NCI-H2081 (cell line): ENCODE measurements at regions not wholly inside any gene's neighbourhood (a gene's known extent, or its start where the extent isn't known, plus 50 kb on each side); places are given as distances from the start of the nearest gene placed in this dataset.

Experiments
- DNase-seq, 2 experiments: peaks; one replicate each; lab custom pipeline; 2025; lab: John Stamatoyannopoulos, UW

DNA sequence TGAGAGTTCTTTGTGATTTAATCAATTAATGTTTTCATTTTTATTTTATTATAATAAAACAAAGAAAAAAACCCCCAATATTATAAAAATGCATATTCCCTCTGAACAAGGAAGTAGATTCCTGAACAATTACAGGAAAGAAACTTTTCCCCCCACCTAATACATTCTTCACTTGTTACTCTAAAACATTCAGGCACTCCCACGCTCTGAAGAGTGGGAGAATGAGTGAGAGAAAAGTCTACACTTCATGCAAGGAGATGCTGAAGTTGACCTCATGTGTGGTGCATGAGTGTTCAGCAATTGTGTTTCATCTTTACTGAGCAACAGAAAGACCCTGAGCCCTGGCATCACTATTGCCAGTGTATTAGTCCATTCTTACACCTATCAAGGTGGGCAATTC is 244.2 kb upstream of the IGFBP3 start:
- DNase-seq = no peak

DNA sequence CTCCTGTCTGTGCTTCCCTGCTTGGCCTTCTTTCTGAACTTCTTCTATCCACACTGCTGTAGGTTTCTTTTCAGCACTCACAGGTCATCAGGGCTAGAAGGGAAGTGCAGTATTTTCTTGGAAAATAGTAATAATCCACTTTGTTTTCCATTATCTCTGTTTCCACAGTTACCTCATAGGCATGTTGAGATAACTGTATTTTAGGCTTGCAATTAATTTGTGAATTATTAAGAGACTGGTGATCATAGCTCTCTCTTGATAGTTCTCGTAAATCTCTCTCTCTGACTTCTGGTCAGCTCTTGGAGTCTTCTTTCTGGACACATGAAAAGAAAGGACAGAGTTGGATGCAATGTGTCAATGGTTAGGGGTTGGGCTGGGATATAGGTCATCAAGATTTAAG is 243.6 kb upstream of the IGFBP3 start:
- DNase-seq = no peak

GRCh38 chr7:46163246-46163645 is 242.2 kb upstream of the IGFBP3 start:
- no peak for DNase-seq

GRCh38 chr7:46162609-46163008 is 241.5 kb upstream of the IGFBP3 start:
- DNase-seq = no peak

DNA sequence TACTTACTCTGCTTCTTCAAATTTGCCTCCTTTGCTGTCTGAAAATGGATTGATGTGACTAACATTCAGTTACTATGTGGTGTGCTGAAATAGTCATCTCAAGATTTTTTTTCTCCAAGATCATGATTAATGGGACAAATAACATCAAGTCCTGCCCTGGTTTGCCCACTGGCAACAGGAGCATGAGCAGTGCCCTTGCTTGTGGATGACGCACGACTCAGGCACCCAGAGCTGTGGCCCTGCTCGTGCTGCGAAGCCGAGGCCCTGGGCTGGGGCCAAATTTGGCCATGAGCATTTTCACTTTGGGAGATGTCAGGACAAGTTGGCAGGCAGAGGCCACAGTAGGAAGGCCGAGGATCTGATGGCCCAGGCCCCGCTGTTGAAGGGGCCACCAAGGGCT is 239.8 kb upstream of the IGFBP3 start:
- DNase-seq = no peak

DNA sequence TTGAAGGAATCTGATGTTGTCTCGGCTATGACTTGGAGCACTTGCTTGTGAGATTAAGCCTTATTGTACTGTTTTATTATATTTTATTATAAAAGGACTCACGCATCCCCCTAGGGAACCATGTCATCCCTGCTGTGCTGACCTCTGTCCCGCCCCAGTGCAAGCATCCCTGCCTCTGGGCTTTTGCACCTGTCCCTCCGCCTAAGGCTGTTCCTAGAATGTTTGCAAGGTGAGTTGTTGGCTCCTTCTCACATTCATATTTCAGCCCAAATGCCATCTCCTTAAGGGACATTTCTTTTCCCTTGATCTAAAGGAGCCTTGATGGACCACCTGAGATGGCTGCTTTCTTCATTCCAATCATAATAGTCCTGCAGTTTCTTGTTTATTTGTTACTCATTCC is 236.9 kb upstream of the IGFBP3 start:
- no peak for DNase-seq

DNA sequence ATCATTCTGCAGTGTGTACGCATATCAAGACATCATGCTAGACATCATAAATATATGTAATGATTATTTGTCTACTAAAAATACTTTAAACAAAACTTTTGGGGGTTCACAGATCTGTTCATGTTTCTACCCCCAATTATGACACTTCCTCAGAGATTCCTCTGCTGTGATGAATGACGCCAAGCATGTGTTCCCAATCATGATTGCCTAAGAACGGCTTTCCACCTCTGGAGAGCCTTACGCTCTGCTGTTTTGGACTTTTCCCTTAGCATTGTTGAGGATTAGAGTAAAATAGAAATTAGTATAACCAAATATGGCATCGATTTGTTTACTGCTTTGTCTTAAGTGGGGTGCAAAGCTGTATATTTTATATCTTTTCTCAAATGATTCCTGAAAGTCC is 236.3 kb upstream of the IGFBP3 start:
- DNase-seq = no peak

- DNase-seq = no peak
Observed at GRCh38 chr7:46156853-46157252, 235.8 kb upstream of the IGFBP3 start.

DNA sequence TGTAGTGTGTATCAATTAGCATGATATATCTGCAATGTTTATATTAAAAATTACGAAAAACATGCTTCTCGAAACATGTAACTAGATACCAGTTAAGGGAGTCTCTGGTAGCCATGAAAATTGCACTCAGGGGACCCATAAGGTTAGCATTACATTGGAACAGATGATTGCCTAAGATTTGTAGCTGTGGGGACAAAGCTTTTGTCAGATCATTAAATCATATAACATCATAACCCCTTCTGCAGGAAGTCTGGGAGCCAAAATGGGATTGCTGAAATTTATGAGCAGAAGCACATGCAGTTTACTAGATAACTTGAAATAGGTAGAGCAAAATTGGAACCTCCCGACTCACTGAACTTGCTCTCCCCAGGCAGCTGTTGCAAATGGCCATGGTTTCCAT is 235.0 kb upstream of the IGFBP3 start:
- DNase-seq = no peak

DNA sequence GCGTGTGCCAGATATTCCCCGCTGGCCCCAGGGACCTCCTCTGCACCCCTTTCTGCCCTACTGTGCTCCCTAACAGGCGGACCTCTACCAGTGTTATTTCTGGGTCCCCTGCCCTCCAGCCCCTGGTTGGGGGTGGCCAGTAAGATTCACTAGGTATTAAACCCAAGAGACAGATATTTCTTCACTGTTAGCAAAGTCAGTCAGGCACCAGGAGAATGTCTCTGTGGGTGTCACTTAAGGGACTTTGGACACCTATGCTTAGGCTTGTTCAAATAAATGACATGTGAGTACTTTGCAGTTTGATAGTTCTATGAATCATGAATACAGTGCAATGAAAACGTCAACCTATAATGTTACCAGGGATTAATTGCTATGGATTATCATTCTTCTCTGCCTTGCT is 234.3 kb upstream of the IGFBP3 start:
- DNase-seq = no peak

DNA sequence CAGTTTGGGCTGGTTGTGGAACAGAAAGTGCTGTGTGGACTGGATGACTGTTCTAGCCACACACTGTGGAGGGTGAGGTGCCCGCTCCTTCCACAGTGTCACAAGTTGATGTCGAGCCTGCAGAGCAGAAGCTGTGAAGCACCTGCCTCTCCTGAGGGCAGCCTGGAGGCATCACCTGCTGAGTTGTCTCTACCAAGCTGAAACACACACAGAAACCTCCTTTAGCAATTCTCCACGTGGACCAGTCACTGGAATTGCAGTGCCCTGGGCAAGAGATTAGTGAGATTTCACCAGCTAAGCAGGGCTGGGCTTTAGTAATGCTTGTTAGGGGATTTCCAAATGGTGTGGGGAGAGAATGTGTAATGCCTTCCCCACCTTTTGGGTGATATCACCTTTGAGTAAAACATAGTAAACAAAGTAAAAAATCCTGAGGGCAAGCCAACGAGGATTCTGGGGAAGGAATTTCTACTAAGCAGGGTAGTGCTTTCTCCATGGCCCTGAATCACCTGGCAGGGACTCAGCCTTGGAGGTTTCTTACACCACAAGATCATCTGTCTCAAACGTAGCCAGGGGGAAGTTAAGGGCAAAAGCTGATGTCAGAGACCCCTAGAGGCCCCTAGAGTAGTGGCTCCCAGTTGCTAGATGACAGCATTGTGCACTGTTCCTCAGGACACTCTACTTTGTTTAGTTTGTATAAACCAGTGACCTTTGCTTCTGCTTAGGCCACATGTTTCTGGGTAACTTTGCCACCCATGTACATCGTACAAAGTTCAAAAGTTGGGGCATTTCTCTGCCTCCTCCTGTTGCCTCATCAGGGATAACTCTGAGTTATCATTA is 233.1 kb upstream of the IGFBP3 start:
- DNase-seq = no peak

GRCh38 chr7:46153583-46153950 is 232.5 kb upstream of the IGFBP3 start:
- no peak for DNase-seq

- no peak for DNase-seq
Observed at GRCh38 chr7:46152696-46153095, 231.6 kb upstream of the IGFBP3 start.

GRCh38 chr7:46150721-46151120 is 229.6 kb upstream of the IGFBP3 start:
- DNase-seq = no peak

DNA sequence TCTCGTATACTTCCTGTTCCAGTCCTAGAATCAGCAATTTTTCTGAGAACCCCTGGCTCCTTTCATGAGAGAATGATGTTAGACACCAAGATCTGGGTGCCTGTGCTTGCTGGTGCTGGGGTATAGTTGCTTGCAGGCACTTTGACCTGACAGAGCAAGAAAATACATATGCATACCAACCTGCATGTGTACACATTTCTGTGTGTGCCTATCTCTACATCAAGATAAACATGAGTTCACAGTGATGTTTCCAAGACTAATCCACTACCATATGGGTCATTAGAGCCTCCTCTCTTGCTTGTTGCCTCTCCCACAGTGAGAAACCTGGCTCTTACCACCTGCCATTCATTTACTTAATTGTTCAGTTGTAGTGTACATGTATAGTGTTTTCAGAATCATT is 229.1 kb upstream of the IGFBP3 start:
- DNase-seq = no peak

GRCh38 chr7:46147871-46148270 is 226.8 kb upstream of the IGFBP3 start:
- DNase-seq = no peak

GRCh38 chr7:46146454-46147255 is 225.6 kb upstream of the IGFBP3 start:
- no peak for DNase-seq

DNA sequence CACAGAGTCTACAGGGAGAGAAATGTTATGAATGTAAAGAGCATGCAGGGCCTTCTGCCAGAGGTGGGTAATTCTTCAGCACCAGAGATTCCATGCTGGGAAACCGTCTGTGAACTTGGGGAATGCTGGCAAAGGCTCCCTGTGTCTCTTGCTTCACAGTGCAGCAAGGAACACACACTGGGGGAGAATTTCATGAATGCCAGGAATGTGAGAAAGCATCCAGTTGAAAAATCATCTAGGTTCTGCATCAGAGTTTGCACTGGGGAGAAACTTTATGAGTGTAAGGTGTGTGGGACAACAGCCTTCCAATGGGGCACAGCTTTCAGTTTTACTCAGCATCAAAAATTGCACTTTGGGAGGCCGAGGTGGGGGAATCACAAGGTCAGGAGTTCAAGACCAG is 224.3 kb upstream of the IGFBP3 start:
- DNase-seq = no peak

DNA sequence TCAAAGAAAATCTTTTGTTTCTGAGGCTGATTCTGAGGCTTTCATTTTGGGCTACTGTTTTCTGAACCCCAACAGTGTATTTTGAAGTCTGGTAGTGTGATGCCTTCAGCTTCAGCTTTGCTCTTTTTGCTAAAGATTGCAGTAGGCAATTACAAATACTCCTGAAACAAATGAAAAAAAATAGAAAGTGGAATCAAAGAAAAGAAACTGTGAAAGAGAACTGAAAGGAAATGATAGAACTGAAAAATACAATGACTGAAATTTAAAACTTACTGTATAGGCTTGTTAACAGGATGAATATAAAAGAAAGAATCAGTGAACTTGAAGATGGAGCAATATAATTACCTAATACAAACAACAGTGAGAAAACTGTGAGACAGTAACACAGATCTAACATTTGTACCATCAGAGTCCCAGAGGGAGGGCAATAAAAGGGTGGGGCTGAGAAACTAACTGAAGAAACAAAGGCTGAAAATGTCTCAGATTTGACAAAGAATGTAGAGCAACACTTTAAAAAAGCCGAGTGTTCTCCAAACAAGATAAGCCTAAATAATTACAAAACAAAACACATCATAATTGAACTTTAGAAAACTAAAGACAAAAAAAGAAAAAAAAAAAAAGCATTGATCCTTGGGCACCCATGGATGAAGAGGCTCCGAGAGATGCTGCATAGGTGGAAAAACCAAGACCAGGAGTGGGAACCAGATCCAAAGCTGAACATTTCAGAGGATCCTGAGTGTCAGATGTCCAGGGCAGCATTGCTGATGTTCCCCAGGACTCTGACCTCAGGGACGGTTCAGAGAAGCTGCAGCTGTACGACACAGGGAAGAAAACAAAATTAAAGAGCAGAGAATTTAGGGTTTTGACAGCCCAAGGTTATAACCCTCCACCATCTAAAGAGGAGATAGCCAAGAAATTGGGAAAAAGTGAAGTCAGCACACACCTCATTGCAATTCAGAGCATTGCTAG is 223.2 kb upstream of the IGFBP3 start:
- no peak for DNase-seq

GRCh38 chr7:46143421-46143820 is 222.3 kb upstream of the IGFBP3 start:
- no peak for DNase-seq

- DNase-seq = no peak
Observed at GRCh38 chr7:46139079-46139478, 218.0 kb upstream of the IGFBP3 start.

DNA sequence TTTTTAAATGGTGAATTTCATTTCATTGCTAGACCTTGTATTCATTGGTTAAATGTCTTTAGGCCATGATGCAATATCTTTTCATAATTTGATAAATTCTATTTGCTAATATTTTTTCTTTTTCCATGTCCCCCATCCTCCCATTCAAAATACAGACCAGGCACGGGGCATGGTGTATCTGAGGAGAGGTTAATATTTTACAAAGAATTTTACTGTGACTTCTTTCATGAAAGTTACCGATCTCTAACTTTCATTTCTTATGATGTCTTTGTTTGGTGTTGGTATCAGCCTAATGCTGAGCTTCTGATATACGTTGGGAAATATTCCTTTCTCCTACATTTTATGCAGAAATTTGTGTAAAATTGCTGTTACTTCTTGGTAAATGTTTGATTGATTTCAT is 216.7 kb upstream of the IGFBP3 start:
- no peak for DNase-seq
